Left lung (tissue), 4 donors: ENCODE measurements at regions not wholly inside any gene's neighbourhood (a gene's known extent, or its start where the extent isn't known, plus 50 kb on each side); places are given as distances from the start of the nearest gene placed in this dataset.
A peak's percentile ranks its signal among the peaks of the same experiment; 100 is the strongest.
"Not testable (repeated sequence)": the region's sequence is repeated elsewhere in the genome, so short reads cannot be mapped to it uniquely, and the experiment has no call there.

ENCODE experiments used
- ATAC-seq: fragments of 200-7000 bp; cut with Tn5 transposase; one replicate; pipeline ENCODE4 v1.9.1; 2020; ENCODE audit warnings: moderate library complexity
- DNase-seq, 4 donors: peaks; one replicate each; pipeline ENCODE4 v3.0.0-alpha.2; 2013 to 2020
- H3K27ac ChIP-seq, 2 donors: fragments of 200-600 bp; sonication (generic) in 1 of 2; one replicate each; pipeline versions ENCODE4 v1.5.0 to v1.8.0; 2020 to 2021
- H3K27me3 ChIP-seq, 2 donors: fragments of 200-600 bp; sonication (generic) in 1 of 2; one replicate each; pipeline versions ENCODE4 v1.5.0 to v1.8.0; 2020 to 2021
- H3K36me3 ChIP-seq, 2 donors: fragments of 200-600 bp; sonication (generic) in 1 of 2; one replicate each; pipeline versions ENCODE4 v1.5.0 to v1.8.0; 2020 to 2021
- H3K4me1 ChIP-seq, 2 donors: fragments of 200-600 bp; one replicate each; pipeline ENCODE4 v1.8.0; 2021
- H3K4me3 ChIP-seq, 2 donors: fragments of 200-600 bp; sonication (generic) in 1 of 2; one replicate each; pipeline versions ENCODE4 v1.5.0 to v1.8.0; 2020 to 2021; ENCODE audit warnings: mild to moderate bottlenecking in 1 of 2
- H3K9me3 ChIP-seq, 2 donors: fragments of 200-600 bp; sonication (generic) in 1 of 2; one replicate each; pipeline versions ENCODE4 v1.5.0 to v1.8.0; 2020 to 2021
- intact Hi-C, 2 donors: fragments of 100-400 bp; cut with DNase I; formaldehyde crosslinking; loops; one replicate each; pipeline versions ENCODE4 v1.11.2 to v1.14.2; 2022
- TF ChIP-seq, protein P1 (sequence below), 2 donors: fragments of 200-600 bp; sonication (generic) in 1 of 2; IDR thresholded peaks; one replicate each; pipeline versions ENCODE4 v1.5.0 to v1.8.0; 2021; ENCODE audit warnings: antibody characterized with exemption in 2 of 2
- donor health status: DM: no; HTN: yes; CAD: no.
- donor health status: DM: no; HTN: no; CAD: no.

DNA sequence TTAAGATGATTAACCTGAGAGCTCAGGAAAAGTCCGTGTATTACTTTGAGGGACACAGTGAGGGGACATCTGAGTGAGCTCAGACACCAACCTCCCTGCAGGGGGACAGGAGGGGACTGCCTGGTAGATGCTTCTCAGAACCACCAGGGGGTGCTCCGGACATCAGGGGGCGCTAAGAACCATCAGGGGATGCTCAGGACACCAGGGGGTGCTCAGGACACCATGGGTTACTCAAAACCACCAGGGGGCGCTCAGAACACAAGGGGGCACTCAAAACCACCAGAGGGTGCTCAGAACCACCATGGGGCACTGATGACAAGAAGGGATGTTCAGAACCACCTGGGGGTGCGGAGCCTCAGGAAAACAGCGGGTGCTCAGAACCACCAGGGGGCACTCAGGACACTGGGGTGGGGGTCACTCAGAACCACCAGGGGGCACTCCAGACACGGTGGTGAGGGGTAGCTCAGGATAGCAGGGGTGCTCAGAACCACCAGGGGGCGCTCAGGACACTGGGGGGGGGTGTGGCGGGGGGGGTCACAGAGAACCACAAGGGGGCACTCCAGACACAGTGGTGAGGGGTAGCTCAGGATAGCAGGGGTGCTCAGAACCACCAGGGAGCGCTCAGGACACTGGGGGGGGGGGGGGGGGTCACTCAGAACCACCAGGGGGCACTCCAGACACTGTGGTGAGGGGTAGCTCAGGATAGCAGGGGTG lies 165.3 kb downstream of the ZNF267 start:
- H3K27ac ChIP-seq, H3K36me3 ChIP-seq, DNase-seq, H3K27me3 ChIP-seq, intact Hi-C loops, H3K4me3 ChIP-seq, H3K9me3 ChIP-seq, H3K4me1 ChIP-seq, ATAC-seq: not testable (repeated sequence)

DNA sequence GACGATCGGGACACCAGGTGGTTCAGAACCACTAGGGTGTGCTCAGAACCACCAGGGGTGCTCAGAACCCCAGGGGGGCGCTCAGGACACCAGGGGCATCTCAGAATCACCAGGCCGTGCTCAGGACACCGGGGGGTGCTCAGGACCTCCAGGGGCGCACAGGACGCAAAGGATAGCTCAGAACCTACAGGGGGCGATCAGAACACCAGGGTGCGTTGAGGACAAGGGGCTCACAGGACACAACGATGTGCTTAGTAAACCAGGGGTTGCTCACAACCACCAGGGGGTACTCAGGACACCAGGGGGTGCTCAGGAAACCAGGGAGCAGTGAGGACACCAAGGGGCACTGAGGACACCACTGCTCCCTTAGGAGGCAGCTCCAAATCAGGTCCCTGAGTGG lies 166.3 kb downstream of the ZNF267 start:
- H3K9me3 ChIP-seq, H3K4me3 ChIP-seq, H3K27ac ChIP-seq, H3K36me3 ChIP-seq, ATAC-seq, DNase-seq, intact Hi-C loops, H3K27me3 ChIP-seq, H3K4me1 ChIP-seq: not testable (repeated sequence)

DNA sequence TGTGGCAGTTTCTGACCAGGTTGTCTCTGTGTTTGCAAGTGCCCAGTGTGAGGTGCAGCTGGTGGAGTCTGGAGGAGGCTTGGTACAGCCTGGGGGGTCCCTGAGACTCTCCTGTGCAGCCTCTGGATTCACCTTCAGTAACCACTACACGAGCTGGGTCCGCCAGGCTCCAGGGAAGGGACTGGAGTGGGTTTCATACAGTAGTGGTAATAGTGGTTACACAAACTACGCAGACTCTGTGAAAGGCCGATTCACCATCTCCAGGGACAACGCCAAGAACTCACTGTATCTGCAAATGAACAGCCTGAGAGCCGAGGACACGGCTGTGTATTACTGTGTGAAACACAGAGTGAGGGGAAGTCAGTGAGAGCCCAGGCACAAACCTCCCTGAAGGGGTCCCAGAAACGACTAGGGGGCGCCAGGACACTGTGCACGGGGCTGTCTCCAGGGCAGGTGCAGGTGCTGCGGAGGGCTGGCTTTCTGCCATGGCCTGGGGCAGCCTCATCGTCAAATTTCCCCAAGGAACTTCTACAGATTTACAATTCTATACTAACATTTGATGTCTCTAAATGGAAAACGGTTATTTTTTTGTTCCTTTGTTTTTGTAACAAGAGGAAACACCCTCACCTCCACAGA lies 187.0 kb upstream of the TP53TG3D start:
- H3K4me1 ChIP-seq, H3K27ac ChIP-seq, ATAC-seq, H3K4me3 ChIP-seq, H3K9me3 ChIP-seq, H3K36me3 ChIP-seq, intact Hi-C loops, H3K27me3 ChIP-seq: not testable (repeated sequence)
- DNase-seq: peak in 1 of 4 donors; percentile 39

DNA sequence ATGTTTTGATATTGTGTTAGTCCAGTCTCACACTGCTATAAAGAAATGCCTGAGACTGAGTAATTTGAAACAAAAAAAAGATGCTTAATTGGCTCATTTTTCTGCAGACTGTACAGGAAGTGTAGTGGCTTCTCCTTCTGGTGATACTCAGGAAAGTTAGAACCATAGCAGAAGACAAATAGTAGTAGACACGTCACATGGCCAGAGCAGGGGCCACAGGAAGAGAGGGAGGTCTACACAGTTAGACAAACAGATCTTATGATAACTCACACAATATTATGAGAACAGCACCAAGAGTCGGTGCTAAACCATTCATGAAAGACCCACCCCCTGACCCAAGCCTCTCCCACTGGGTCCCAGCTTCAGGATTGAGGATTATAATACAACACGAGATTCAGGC lies 181.5 kb upstream of the TP53TG3D start:
- H3K9me3 ChIP-seq, H3K4me3 ChIP-seq, intact Hi-C loops, ATAC-seq, DNase-seq, H3K36me3 ChIP-seq, H3K4me1 ChIP-seq, H3K27me3 ChIP-seq, H3K27ac ChIP-seq: not testable (repeated sequence)

DNA sequence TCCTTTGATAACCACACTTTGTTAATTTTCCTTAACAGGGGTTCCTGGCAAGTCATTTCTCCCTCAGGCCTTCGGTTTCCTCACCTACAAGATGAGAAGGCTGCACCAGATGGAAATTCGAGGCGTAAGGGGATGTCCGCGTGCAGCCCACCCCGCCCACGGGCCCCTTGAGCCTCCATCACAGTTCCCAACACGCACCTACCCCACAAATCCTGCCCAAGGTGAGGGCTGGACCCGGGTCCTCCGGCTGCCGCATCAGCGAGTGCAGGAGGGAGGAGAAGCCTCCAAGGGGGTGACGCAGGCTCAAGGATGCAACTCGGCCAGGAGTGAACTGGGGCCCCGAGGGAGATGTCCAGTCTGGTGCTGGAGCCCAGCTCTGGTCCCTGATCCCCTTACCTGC lies 169.2 kb upstream of the TP53TG3D start:
- H3K9me3 ChIP-seq, H3K4me3 ChIP-seq, H3K36me3 ChIP-seq, ATAC-seq, intact Hi-C loops, H3K4me1 ChIP-seq, H3K27ac ChIP-seq: not testable (repeated sequence)
- DNase-seq: peak in 2 of 4 donors; percentile 12 to 37
- peaks cover 6 to 33% of the 10 kb centered on the region in 2 donors for H3K27me3 ChIP-seq

DNA sequence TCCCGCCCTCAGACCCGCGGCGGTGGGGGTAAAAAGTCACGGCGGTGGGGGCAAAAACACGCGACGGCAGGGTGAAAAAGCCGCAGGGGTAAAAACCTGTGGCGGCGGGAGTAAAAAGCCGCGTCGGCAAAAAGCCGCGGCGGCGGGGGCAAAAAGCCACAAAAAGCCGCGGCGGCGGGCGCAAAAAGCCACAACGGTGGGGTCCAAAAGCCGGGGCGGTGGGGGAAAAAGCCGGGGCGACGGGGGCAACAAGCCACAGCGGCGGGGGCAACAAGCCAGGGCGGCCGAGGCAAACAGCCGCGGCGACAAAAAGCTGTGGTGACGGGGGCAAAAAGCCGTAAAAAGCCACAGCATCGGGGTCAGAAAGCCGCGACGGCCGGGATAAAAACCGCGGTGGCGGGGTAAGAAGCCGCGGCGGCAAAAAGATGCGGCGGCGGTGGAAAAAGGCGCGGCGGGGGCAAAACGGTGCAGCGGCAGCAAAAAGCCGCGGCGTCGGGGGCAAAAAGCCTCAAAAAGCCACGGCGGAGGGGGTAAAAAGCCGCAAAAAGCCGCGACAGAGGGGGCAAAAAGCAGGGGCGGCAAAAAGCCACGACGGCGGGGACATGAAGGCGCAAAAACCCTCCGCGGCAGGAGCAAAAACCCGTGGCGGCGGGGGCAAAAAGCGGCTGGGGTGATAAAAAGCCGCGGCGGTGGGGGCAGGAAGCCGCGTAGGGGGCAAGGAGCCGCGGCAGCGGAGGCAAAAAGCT lies 168.3 kb upstream of the TP53TG3D start:
- H3K36me3 ChIP-seq, H3K27ac ChIP-seq, H3K9me3 ChIP-seq, ATAC-seq, H3K4me3 ChIP-seq, intact Hi-C loops, H3K4me1 ChIP-seq: not testable (repeated sequence)
- DNase-seq: peak in 2 of 4 donors; percentile 1 to 43
- H3K27me3 ChIP-seq: peaks cover 6 to 33% of the 10 kb centered on the region in 2 donors

DNA sequence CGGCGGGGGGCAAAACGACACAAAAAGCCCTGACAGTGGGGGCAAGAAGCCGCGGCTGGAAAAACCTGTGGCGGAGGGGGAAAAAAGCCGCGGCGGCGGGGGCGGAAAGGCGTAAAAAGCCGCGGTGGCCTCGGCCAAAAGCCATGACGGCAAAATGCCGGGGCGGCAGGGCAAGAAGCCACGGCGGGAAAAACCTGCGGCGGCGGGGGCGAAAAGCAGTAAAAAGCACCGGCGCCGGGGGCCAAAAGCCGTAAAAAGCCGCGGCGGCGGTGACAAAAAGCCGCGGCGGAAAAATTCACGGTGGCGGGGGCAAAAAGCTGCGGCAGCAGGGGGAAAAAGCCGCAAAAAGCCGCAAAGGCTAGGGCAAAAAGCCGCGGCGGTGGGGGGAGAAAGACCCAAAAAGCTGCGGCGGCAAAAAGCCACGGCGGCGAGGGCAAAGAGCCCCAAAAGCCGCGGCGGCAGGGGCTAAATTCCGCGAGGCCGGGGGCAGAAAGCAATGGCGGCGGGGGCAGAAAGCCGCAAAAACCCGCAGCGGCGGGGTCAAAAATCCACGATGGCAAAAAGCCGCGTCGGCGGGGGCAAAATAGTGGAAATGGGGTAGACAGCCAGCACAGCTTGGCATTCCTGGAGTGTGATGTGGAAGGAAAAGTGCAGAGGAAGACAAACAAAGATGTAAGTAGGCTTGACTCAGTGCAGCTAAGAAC lies 167.5 kb upstream of the TP53TG3D start:
- H3K4me3 ChIP-seq, H3K9me3 ChIP-seq, H3K27ac ChIP-seq, intact Hi-C loops, H3K36me3 ChIP-seq, H3K4me1 ChIP-seq, ATAC-seq: not testable (repeated sequence)
- peaks cover 6 to 33% of the 10 kb centered on the region in 2 donors for H3K27me3 ChIP-seq
- peak in 2 of 4 donors; percentile 13 to 43 for DNase-seq

DNA sequence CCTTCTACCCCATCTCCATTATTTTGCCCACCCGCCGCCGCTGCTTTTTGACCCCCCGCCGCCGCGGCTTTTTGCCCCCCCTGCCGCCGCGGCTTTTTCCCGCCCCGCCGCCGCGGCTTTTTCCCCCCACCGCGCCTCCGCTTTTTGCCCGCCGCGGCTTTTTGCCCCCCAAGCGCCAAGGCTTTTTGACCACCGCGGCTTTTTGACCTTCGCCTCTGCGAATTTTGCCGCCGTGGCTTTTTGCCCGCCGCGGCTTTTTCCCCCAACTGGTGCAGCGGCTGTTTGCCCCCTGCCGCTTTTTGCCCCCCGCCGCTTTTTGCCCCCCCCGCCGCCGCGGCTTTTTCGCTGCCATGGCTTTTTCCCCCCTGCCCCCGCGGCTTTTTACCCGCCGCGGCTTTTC lies 137.5 kb upstream of the TP53TG3D start:
- peak overlapping the region in 1 of 2 donors; percentile 21 for H3K4me3 ChIP-seq
- not testable (repeated sequence) for H3K9me3 ChIP-seq

DNA sequence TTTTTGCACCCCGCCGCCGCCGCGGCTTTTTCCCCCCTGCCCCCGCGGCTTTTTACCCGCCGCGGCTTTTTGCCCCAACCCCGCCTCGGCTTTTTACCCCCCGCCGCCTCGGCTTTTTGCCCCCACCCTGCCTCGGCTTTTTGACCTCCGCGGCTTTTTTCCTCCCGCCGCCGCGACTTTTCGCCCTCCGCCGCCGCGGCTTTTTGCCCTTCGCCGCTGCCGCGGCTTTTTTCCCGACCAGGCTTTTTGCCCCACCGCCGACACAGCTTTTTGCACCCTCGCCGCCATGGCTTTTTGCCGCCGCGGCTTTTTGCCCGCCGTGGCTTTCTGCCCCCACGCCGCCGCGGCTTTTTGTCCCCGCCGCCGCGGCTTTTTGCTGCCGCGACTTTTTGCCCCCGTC lies 137.0 kb upstream of the TP53TG3D start:
- DNase-seq (peak in 1 of 4 donors; percentile 68), ATAC-seq (no peak)
- Histone ChIP-seq H3K4me1 (no peaks in the 10 kb centered on the region), H3K9me3 (no peaks in the 10 kb centered on the region), H3K36me3 (no peaks in the 10 kb centered on the region), H3K27ac (no peak overlapping the region), H3K27me3 (peaks cover 4 to 25% of the 10 kb centered on the region in 2 donors), H3K4me3 (peak overlapping the region in 1 of 2 donors; percentile 21)
- TF ChIP-seq, protein P1, sequence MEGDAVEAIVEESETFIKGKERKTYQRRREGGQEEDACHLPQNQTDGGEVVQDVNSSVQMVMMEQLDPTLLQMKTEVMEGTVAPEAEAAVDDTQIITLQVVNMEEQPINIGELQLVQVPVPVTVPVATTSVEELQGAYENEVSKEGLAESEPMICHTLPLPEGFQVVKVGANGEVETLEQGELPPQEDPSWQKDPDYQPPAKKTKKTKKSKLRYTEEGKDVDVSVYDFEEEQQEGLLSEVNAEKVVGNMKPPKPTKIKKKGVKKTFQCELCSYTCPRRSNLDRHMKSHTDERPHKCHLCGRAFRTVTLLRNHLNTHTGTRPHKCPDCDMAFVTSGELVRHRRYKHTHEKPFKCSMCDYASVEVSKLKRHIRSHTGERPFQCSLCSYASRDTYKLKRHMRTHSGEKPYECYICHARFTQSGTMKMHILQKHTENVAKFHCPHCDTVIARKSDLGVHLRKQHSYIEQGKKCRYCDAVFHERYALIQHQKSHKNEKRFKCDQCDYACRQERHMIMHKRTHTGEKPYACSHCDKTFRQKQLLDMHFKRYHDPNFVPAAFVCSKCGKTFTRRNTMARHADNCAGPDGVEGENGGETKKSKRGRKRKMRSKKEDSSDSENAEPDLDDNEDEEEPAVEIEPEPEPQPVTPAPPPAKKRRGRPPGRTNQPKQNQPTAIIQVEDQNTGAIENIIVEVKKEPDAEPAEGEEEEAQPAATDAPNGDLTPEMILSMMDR (IDR thresholded peaks at IDR 0.05): no peak
- intact Hi-C loops: no loop called here

More for the DNA sequence above, 137.5 kb upstream of the TP53TG3D start:
- H3K36me3 ChIP-seq, H3K27ac ChIP-seq, ATAC-seq, intact Hi-C loops, H3K4me1 ChIP-seq: not testable (repeated sequence)
- H3K27me3 ChIP-seq: peaks cover 4 to 25% of the 10 kb centered on the region in 2 donors
- peak in 1 of 4 donors; percentile 59 for DNase-seq

DNA sequence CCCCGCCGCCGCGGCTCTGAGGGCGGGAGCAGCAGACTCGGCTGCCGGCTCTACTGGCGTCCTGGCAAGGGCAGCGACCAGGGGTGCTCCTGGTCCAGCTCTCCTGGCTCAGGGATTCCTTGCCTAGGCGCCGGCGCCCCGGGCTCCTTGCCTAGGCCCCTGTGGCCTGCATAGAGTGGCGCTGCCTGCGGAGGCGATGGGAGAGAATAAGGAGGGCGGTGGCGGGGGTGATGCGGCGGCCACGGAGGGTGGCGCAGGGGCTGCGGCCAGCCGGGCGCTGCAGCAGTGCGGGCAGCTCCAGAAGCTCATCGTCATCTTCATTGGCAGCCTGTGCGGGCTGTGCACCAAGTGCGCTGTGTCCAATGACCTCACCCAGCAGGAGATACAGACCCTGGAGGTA lies 136.6 kb upstream of the TP53TG3D start:
- peak in 1 of 4 donors; percentile 40 for DNase-seq
- H3K4me3 ChIP-seq: peak overlapping the region in 1 of 2 donors; percentile 21

DNA sequence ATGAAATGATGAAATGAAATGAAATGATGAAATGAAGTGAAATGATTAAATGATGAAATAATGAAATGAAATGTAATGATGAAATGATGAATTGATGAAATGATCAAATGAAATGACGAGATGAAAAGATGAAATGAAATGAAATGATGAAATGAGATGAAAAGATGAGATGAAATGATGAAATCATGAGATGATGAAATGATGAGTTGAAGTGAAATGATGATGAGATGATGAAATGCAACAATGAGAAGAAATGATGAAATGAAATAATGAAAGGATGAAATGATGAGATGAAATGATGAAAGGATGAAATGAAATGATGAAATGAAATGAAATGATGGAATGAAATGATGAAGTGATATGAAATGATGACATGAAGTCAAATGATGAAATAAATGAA lies 132.7 kb upstream of the TP53TG3D start:
- peaks cover 4 to 18% of the 10 kb centered on the region in 2 donors for H3K27me3 ChIP-seq
- H3K4me3 ChIP-seq, DNase-seq, H3K4me1 ChIP-seq, H3K36me3 ChIP-seq, ATAC-seq, H3K9me3 ChIP-seq, intact Hi-C loops, H3K27ac ChIP-seq: not testable (repeated sequence)

More for the DNA sequence above, 136.6 kb upstream of the TP53TG3D start:
- H3K9me3 ChIP-seq, ATAC-seq, intact Hi-C loops, H3K36me3 ChIP-seq, H3K27ac ChIP-seq, H3K4me1 ChIP-seq: not testable (repeated sequence)
- H3K27me3 ChIP-seq: peaks cover 4 to 25% of the 10 kb centered on the region in 2 donors
